Left ventricle myocardium superior (tissue), 1 donor: ENCODE measurements at regions not wholly inside any gene's neighbourhood (a gene's known extent, or its start where the extent isn't known, plus 50 kb on each side); places are given as distances from the start of the nearest gene placed in this dataset.

ENCODE experiments used
- ATAC-seq: fragments of 200-7000 bp; cut with Tn5 transposase; one replicate; pipeline ENCODE4 v1.9.1; 2020; ENCODE audit warnings: mild to moderate bottlenecking, moderate library complexity
- DNase-seq: peaks from one replicate; pipeline ENCODE4 v3.0.0-alpha.2; 2020
- intact Hi-C: fragments of 100-400 bp; cut with micrococcal nuclease; formaldehyde crosslinking; loops from one replicate; pipeline ENCODE4 v1.11.0; 2022
- donor health status: DM: no; HTN: yes; CAD: no; lungs with severe emphysema.

- intact Hi-C loops = no loop called here
- no peak for DNase-seq
- ATAC-seq = no peak
Observed at GRCh38 chr2:121858369-121858768, 102.9 kb downstream of the TSN start.

GRCh38 chr2:121858847-121859246 is 103.4 kb downstream of the TSN start:
- intact Hi-C loops = no loop called here
- DNase-seq = no peak
- ATAC-seq = no peak

GRCh38 chr2:121860033-121860757 is 104.7 kb downstream of the TSN start:
- no peak for ATAC-seq

DNA sequence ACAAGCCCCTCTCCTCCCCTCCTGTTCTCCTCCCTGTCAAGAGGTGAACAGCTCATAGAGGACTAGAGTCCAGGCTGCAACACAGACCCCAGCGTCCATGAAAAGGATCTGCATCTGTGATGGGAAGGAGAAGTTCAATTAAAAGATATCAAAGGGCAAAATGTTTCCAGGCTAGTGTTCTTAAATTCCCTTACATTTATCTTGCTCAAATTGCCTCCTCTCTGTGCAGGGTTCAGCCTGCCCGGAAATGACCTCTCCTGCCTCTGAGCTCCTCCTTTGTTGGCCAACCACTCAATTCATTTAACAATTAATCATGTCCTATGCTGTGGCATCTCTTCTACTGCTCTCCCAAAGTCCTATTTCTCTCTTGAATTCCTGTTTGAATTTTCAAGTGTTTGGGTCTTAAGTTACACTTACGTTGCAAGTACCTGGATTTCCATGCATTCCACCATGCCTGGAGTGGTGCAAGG is 105.3 kb downstream of the TSN start:
- intact Hi-C loops = no loop called here
- ATAC-seq (no peak), DNase-seq (no peak)

More at GRCh38 chr2:121860033-121860757, 104.7 kb downstream of the TSN start:
- no peak for DNase-seq
- intact Hi-C loops = no loop called here

DNA sequence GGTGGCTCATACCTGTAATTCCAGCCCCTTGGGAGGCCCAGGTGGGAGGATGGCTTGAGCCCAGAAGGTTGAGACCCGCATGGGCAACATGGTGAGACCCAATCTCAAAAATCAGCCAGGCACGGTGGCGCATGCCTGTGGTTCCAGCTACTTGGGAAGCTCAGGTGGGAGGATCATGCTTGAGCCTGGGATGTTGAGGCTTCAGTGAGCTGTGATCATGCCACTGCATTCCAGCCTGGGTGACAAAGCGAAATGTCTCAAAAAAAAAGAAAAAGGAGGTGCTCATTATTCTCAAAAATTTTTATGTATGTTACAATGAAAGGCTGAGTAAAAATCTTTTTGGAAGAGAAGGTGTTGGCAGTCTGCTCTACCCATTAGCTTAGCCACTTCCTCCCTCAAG is 106.8 kb downstream of the TSN start:
- intact Hi-C loops = no loop called here
- no peak for DNase-seq
- no peak for ATAC-seq

- no peak for ATAC-seq
Observed at GRCh38 chr2:121865914-121866313, 110.5 kb downstream of the TSN start.

DNA sequence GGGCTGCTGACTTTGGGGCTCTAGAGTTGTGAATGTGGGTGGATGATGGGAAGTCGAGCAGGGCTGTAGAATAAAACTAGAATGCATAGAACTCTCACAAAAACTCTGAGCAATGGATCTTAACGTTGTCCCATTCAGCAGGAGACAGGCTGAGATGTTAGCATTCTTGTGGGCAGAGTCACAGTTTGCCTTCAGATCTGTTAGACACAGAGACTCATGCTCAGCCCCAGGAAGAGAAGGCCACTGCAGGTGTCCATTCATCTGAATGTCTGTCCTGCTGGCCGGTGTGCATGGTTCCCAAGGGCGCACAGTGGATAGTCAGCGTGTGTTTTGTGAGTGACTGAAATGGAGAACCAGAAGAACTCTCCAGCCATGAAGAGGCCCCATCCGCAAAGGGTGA is 111.3 kb downstream of the TSN start:
- DNase-seq = no peak
- intact Hi-C loops = no loop called here
- ATAC-seq = no peak

More at GRCh38 chr2:121865914-121866313, 110.5 kb downstream of the TSN start:
- DNase-seq = no peak
- intact Hi-C loops = no loop called here

- intact Hi-C loops = no loop called here
- no peak for DNase-seq
- no peak for ATAC-seq
Observed at GRCh38 chr2:121868652-121869051, 113.2 kb downstream of the TSN start.

DNA sequence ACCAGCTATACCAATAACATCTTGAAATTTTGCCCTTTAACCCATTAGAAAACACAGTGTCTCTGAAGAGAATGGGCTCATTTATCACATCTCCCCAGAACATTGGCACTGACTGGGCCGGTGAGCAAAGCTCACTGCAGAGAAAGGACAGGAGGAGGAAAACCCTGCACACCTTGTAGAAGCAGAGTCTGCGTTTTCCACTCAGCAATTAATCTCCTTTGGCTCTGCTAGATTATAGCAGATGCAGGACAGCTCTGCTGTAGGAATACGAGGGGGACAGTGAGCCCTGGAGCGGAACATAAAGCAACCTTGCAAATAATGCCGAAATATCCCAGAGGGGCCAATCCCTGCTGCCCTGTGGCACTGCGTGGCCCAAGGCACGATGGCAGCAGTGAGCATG is 113.9 kb downstream of the TSN start:
- intact Hi-C loops = no loop called here

GRCh38 chr2:121869873-121870272 is 114.4 kb downstream of the TSN start:
- ATAC-seq (no peak), DNase-seq (no peak)
- intact Hi-C loops = no loop called here

More for the DNA sequence above, 113.9 kb downstream of the TSN start:
- no peak for ATAC-seq
- DNase-seq = no peak

DNA sequence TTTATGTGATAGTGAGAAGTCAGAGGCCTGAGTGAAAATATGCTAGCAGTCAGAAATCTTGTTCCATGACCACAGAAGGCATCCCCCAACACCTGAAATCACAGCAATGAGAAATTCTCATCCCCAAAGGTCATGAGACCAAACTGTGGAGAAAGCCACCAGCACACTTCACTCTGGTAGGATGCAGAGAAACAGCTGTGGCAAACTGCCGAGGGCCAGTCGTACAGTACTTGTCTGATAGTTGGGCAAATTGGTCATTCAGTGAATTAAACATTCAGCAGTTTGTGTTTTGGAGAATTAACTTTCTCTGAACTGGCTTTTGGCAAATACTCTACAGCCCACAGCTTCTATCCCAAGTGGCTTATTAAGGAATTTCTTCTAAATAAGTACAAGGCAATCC is 117.2 kb downstream of the TSN start:
- intact Hi-C loops = no loop called here
- ATAC-seq = peak; percentile 30
- DNase-seq = no peak

DNA sequence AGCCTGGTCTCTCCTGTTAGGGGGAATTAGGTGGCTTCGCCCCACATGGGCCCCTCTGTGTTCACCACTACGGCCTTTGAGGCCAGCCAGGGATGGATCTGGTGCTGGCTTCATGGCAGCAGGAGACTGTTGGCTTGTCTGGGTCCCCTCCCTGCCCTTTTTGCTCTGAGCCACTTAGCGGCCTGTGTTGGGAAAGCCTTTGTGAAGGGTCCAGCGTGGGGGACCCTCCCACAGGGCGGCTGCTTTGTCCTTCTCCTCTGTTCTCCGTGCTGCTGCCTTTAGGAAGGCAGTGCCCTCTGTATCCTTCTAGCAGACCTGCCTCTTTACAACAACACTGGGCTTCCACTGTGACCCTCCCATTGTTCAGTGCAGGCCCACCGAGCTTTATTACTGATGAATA is 118.4 kb downstream of the TSN start:
- ATAC-seq (no peak), DNase-seq (no peak)
- intact Hi-C loops = no loop called here

GRCh38 chr2:121875585-121876185 is 120.2 kb downstream of the TSN start:
- intact Hi-C loops = no loop called here
- ATAC-seq = peak; percentile 18
- no peak for DNase-seq

DNA sequence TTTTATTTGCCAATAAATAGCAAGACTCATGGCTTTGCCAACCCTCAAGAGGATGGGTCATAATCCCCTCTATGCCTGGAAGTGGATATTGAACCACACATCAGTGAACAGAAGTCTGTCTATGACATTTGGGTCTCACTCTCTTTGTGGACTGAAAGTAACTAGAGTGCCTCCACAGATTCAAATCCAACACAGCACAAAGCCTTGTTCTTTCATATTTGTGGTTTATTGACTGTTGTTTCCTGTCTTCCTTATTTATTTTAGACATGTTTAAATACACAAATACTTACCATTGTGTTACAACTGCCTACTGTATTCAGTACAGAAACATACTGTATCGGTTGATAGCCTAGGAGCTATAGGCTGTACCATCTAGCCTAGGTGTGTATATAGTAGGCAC is 121.9 kb downstream of the TSN start:
- intact Hi-C loops = no loop called here
- ATAC-seq = no peak
- no peak for DNase-seq

- ATAC-seq (no peak), DNase-seq (no peak)
- intact Hi-C loops = no loop called here
Observed at GRCh38 chr2:121880283-121880682, 124.8 kb downstream of the TSN start.

DNA sequence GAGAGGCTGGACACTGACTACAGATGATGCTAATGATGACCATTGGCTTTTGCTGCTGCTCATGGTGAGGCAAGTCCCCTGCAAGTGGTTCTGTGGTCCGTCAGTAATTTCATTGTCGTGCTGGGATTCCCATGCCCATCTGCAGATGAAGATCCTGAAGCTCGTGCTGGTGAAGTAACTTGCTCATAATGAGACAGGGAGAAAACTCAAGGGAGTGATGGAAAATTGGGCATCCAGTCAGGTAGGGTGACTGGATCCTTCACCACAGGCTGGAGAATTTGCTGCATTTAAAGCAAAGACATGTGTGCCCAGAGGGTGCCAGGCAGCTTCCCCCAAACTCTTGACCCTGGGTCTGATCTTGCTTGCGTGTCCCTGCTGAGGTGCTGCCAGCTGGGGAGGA is 125.6 kb downstream of the TSN start:
- no peak for DNase-seq
- intact Hi-C loops = no loop called here
- no peak for ATAC-seq

- ATAC-seq (no peak), DNase-seq (no peak)
- intact Hi-C loops = no loop called here
Observed at GRCh38 chr2:121881950-121882349, 126.5 kb downstream of the TSN start.

GRCh38 chr2:121884078-121884477 is 128.6 kb downstream of the TSN start:
- ATAC-seq = no peak
- DNase-seq = no peak
- intact Hi-C loops = no loop called here

DNA sequence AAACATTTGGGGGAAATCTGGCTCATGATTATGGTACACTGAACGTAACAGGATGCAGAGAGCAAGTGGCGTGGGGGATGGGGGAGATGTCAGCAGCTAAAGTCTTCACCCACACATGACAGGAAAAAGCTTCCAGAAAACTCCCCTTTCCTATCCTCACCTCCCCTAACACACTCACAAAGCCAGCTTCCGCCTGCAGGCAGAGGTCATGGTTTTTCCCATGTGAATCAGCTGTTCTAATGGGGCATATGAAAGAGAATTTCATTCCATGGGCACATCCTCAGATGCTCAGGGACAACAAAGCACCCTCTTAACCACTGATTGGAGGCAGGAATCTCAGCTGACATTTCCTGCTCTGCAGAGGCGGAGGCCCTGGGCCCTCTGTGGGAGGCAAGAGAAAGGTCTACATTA is 129.1 kb downstream of the TSN start:
- intact Hi-C loops = no loop called here
- no peak for DNase-seq
- ATAC-seq = no peak

- DNase-seq (no peak), ATAC-seq (no peak)
- intact Hi-C loops = no loop called here
Observed at GRCh38 chr2:121886059-121886458, 130.6 kb downstream of the TSN start.

DNA sequence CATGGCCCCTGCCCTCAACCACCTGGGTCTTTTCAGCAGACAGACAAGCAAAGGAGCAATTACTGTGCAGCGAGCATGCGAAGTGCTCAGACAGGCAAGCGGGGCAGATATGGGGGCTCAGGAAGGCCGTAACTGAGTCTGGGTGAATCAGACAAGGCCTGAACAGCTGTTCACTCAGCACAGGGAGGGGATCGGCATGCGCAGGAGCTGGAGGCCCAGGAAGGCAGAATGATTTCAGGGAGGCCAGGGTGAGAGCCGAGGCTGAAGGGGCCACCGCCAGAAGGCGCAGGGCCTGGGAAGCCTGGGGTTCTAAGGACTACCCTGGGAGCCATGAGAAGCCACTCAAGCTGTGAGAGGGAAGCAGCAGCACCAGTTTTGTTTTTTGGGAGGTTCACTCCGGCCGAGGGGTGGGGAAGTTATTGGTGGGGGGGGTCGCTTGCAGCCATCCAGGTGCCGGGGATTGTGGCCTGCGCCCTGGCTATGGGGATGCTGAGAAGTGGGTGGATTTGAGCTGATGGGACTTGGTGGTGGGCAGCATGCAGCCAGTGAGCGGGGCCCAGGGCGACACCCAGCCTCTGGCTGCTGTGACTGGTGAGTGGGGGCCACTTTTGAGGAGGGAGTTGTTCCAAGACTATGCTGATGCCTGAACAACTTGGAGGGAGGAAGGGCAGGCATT is 132.2 kb downstream of the TSN start:
- intact Hi-C loops = no loop called here
- no peak for ATAC-seq

More for the DNA sequence above, 132.2 kb downstream of the TSN start:
- no peak for DNase-seq
